Activated T-cell treated with anti-CD3 and anti-CD28 coated beads, Interleukin-2, amount 50 U/mL, for 72 hours (primary cell): ENCODE measurements at regions not wholly inside any gene's neighbourhood (a gene's known extent, or its start where the extent isn't known, plus 50 kb on each side); places are given as distances from the start of the nearest gene placed in this dataset.

Experiments used
- ATAC-seq, 2 donors: fragments of 150-1000 bp; cut with Tn5 transposase; replicated peaks in 1 of 2; 2 replicates each; pipeline ENCODE4 v1.10.0; 2021; ENCODE audit warnings: moderate library complexity in 2 of 2, mild to moderate bottlenecking in 1 of 2
- DNase-seq, 2 donors: peaks; one replicate each; pipeline ENCODE4 v3.0.0; 2021 to 2022; ENCODE audit warnings: mixed read lengths in 1 of 2
- H3K27ac Mint-ChIP-seq: one replicate; pipeline ENCODE4 v1.8.0; 2022; ENCODE audit warnings: mild to moderate bottlenecking, moderate library complexity, mixed read lengths
- H3K27me3 Mint-ChIP-seq: one replicate; pipeline ENCODE4 v1.8.0; 2022; ENCODE audit warnings: low read depth, mixed read lengths
- H3K36me3 Mint-ChIP-seq, 2 donors: one replicate each; pipeline ENCODE4 v1.8.0; 2022; ENCODE audit warnings: mixed read lengths in 2 of 2, mild to moderate bottlenecking in 1 of 2; ENCODE audit not compliant: insufficient read depth in 2 of 2
- H3K4me1 Mint-ChIP-seq: one replicate; pipeline ENCODE4 v1.8.0; 2022; ENCODE audit warnings: low read depth, mixed read lengths
- H3K4me3 Mint-ChIP-seq, 2 donors: one replicate each; pipeline ENCODE4 v1.8.0; 2022; ENCODE audit warnings: mild to moderate bottlenecking in 2 of 2, mixed read lengths in 2 of 2, moderate library complexity in 2 of 2
- H3K9me3 Mint-ChIP-seq, 2 donors: one replicate each; pipeline ENCODE4 v1.8.0; 2022; ENCODE audit warnings: mixed read lengths in 2 of 2

DNA sequence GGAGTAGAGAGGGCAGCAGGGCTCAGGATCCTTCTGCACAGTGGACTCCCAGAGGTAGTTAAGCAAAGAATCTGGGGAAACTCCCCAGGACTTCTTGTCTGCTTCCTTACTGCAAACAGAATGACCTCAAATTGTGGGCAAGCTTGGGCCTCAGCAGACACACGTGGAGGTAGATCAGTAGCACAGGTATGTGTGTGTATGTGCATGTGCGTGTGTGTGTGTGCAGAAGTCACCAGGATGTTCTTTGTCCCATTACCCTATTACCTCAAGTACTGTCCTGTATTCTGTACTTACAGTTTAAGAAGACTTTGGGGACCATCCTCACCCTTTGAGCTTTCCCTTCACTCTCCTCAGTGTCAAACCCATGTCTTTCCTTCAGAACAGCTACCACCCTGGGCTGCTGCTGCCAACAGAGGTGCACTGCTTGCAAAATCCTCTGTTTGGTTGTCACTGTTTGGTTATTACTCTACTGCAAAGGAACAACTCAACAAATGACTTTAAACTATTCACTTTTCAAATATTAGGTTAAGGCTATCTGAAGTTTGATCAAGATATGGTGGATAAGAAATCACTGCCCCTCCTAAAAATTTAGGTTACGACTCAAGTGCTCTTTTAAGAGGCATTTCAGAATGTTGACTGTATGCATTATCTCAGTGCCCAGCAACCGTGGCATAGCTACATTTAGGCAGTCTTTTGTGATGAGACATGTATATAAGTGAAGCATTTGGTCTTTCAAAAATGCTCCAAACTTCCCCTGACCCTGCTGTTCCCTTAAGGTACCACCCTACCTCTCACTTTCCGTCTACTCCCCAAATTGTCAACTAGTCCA lies 78.2 kb upstream of the MBIP start:
- Mint-ChIP-seq H3K4me1 (no peaks in the 10 kb centered on the region), H3K4me3 (no peak overlapping the region), H3K9me3 (no peaks in the 10 kb centered on the region), H3K27ac (no peak overlapping the region), H3K36me3 (no peaks in the 10 kb centered on the region), H3K27me3 (no peaks in the 10 kb centered on the region)
- no peak for DNase-seq
- ATAC-seq, result no peak

DNA sequence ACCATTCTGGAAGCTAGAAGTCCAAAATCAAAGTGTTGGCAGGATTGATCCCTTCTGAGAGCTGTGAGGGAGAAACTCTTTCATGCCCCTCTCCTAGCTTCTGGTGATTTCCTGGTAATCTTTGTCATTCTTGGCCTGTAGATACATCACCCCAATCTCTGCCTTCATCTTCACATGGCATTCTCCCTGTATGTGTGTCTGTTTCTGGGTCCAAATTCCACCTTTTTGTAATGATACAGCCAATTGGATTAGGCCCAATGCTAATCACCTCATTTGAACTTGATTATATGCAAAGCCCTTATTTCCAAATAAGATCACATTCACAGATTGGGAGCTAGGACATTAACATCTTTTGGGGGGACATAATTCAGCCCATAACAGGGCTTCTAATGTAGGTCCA lies 76.9 kb upstream of the MBIP start:
- H3K27me3 Mint-ChIP-seq, result no peaks in the 10 kb centered on the region
- ATAC-seq, result no peak
- H3K4me3 Mint-ChIP-seq, result no peak overlapping the region
- no peaks in the 10 kb centered on the region for H3K4me1 Mint-ChIP-seq
- no peak for DNase-seq
- no peaks in the 10 kb centered on the region for H3K9me3 Mint-ChIP-seq
- no peak overlapping the region for H3K27ac Mint-ChIP-seq
- no peaks in the 10 kb centered on the region for H3K36me3 Mint-ChIP-seq

DNA sequence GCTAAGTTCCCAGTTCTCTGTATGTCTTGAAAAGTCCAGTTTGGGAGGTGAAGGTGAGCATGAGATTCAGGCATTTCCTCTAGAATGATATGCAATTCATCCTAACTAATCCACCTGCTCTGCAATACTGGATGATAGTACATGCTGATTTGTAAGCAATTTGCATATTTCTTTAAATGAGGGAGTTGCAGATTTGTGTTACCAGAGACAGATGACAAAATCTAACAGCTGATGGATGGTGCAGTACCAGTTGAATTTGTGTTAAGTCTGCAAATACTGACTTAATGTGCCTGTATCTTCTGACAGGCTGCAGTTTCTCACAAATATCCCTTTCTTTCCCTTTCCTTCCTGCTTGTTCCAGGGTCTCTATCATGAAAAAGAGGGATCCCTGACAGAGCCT lies 76.4 kb upstream of the MBIP start:
- Mint-ChIP-seq H3K4me1 (no peaks in the 10 kb centered on the region), H3K4me3 (no peak overlapping the region), H3K36me3 (no peaks in the 10 kb centered on the region), H3K27ac (no peak overlapping the region), H3K27me3 (no peaks in the 10 kb centered on the region), H3K9me3 (no peaks in the 10 kb centered on the region)
- ATAC-seq (no peak), DNase-seq (no peak)

DNA sequence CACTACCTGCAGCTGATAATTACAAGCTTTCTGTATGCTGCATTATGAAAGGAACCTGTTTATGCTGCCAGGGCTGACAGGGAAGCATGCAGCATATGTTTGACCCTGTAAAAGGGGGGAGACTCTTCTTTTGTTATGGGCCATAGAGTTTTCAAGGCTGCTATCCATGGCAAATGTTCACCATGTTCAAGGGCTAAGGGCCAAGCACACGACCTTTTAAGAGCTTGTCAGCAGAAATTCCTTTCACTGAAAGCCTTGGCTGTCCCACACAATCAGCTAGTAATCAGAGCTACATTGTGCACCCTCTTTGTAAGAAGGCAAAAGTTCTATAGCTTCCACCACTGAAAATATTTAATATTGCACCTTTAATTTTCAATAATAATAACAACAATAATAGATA lies 74.2 kb upstream of the MBIP start:
- no peaks in the 10 kb centered on the region for H3K36me3 Mint-ChIP-seq
- DNase-seq (no peak), ATAC-seq (no peak)
- peaks cover 10% of the 10 kb centered on the region for H3K27me3 Mint-ChIP-seq
- H3K27ac Mint-ChIP-seq, result no peak overlapping the region
- H3K4me1 Mint-ChIP-seq, result no peaks in the 10 kb centered on the region
- H3K9me3 Mint-ChIP-seq, result no peaks in the 10 kb centered on the region
- no peak overlapping the region for H3K4me3 Mint-ChIP-seq

DNA sequence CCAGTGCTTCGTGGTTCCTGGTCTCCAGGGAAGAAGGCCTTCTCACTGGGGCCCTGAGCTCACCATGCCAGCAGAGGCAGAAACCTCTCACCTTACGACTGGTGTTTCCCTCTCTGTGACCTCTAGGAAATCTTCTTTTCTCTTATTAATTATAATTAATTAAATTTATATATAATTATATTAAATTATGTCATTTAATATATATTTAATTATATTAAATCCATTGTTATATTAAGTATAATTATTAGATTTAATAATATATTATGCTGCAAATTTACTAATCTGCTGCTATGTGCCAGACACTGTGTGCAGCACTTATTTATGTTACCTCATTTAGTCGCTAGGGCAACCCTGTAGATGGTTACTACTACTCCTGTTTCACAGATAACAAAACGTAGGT lies 70.3 kb upstream of the MBIP start:
- ATAC-seq (no peak), DNase-seq (no peak)
- H3K27ac Mint-ChIP-seq, result no peak overlapping the region
- no peak overlapping the region for H3K4me3 Mint-ChIP-seq
- H3K4me1 Mint-ChIP-seq, result no peaks in the 10 kb centered on the region
- peaks cover 25% of the 10 kb centered on the region for H3K27me3 Mint-ChIP-seq
- H3K36me3 Mint-ChIP-seq, result no peaks in the 10 kb centered on the region
- H3K9me3 Mint-ChIP-seq, result no peaks in the 10 kb centered on the region

DNA sequence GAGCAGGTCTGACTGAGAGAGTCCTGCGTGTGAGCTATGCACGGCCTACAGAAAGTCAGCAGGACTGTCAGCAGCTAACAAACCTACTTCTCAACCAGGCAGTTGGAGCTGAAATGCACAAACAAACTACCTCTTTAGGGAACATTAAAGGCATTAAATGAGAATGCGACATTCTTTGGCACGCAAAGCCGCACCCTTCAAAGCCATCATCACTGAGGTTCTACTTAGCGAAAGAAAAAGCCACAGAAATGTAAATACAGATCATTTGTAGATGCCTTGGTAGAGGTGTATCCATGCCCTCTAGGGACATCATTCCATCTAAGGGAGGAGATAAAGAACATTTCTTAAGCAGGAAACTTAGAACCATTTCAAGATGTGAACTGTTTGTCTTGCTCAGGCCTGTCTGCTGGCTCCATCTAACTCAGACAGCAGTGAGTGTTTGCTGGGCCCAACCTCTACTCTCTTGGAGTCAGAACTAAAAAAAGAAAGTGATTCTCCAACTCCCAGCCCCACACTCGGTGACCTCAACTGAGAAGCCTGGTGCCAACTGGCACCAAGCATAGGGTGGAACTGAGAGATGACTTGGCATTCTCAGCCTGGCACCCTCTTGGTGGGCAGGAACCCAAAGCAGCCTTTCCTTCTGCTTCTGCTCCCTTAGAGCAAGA lies 63.5 kb upstream of the MBIP start:
- H3K27me3 Mint-ChIP-seq, result peaks cover 16% of the 10 kb centered on the region
- no peak overlapping the region for H3K27ac Mint-ChIP-seq
- H3K9me3 Mint-ChIP-seq, result no peaks in the 10 kb centered on the region
- H3K4me3 Mint-ChIP-seq, result no peak overlapping the region
- H3K4me1 Mint-ChIP-seq, result no peaks in the 10 kb centered on the region
- no peaks in the 10 kb centered on the region for H3K36me3 Mint-ChIP-seq
- DNase-seq (no peak), ATAC-seq (no peak)

DNA sequence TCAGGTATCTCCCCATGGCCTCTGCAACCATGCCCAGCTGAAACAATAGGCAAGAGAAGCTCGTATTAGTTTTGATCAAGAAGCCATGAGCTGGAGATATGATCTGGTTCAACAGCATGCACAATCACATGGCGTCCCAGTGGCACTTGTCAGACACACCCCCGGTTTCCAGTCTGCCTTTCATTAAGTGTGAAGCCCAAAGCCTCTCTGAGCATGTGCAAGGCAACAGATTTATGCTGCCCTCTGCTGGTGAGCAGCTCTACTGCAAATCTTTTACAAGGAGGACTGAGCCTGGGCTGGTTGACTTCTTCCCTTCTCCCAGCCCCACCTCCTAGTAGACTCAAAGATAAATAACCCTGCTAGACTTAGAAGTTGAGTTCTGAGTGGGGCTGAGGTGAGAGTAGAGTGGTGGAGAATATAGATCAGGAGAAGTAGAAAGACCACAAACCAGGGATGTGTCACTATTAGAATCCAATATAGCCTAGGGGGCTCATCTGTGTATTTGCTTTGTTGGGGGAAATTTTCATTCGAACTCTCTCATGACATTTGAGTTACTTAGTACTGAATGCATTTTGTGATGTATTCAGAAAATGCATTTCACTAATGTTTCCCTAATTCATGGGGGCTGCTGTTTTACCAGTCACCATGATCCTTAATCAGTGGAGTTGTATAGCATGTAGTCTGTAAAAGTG lies 53.7 kb upstream of the MBIP start:
- Mint-ChIP-seq H3K27me3 (peaks cover 5% of the 10 kb centered on the region), H3K36me3 (no peaks in the 10 kb centered on the region), H3K4me1 (no peaks in the 10 kb centered on the region), H3K27ac (no peak overlapping the region), H3K9me3 (no peaks in the 10 kb centered on the region), H3K4me3 (no peak overlapping the region)
- DNase-seq (peak; percentile 71 to 75), ATAC-seq (peak; percentile 73 to 79)
